Tongue (tissue), 1 donor: ENCODE measurements at regions not wholly inside any gene's neighbourhood (a gene's known extent, or its start where the extent isn't known, plus 50 kb on each side); places are given as distances from the start of the nearest gene placed in this dataset.
"Not testable (repeated sequence)": the region's sequence is repeated elsewhere in the genome, so short reads cannot be mapped to it uniquely, and the experiment has no call there.

Experiments
- DNase-seq: peaks from one replicate; pipeline ENCODE4 v3.0.0-alpha.2; 2015

GRCh38 chr12:11540156-11540555, 109.3 kb upstream of the ETV6 start:
- no peak for DNase-seq

- no peak for DNase-seq
Measured at GRCh38 chr12:11540615-11541310, 108.7 kb upstream of the ETV6 start.

- DNase-seq: no peak
Measured at GRCh38 chr12:11542599-11542998, 106.9 kb upstream of the ETV6 start.

- no peak for DNase-seq
Measured at GRCh38 chr12:11543457-11544158, 105.9 kb upstream of the ETV6 start.

GRCh38 chr12:11545484-11546330, 103.8 kb upstream of the ETV6 start:
- no peak for DNase-seq

- peak; percentile 11 for DNase-seq
Measured at GRCh38 chr12:11546582-11547270, 102.7 kb upstream of the ETV6 start.

GRCh38 chr12:11547271-11547646, 102.2 kb upstream of the ETV6 start:
- not testable (repeated sequence) for DNase-seq

GRCh38 chr12:11549119-11549518, 100.4 kb upstream of the ETV6 start:
- no peak for DNase-seq

GRCh38 chr12:11553871-11554533, 95.5 kb upstream of the ETV6 start:
- DNase-seq: peak; percentile 75

- DNase-seq: no peak
Measured at GRCh38 chr12:11555195-11555594, 94.3 kb upstream of the ETV6 start.

GRCh38 chr12:11555743-11556625, 93.5 kb upstream of the ETV6 start:
- no peak for DNase-seq

- no peak for DNase-seq
Measured at GRCh38 chr12:11556682-11557081, 92.8 kb upstream of the ETV6 start.

- no peak for DNase-seq
Measured at GRCh38 chr12:11559626-11560340, 89.7 kb upstream of the ETV6 start.

GRCh38 chr12:11561411-11561810, 88.1 kb upstream of the ETV6 start:
- DNase-seq: no peak

- DNase-seq: no peak
Measured at GRCh38 chr12:11563785-11564739, 85.4 kb upstream of the ETV6 start.

GRCh38 chr12:11564984-11565651, 84.4 kb upstream of the ETV6 start:
- DNase-seq: no peak

GRCh38 chr12:11565752-11566151, 83.7 kb upstream of the ETV6 start:
- DNase-seq: no peak

GRCh38 chr12:11568155-11568761, 81.2 kb upstream of the ETV6 start:
- no peak for DNase-seq
